B cell (primary cell): ENCODE measurements at regions not wholly inside any gene's neighbourhood (a gene's known extent, or its start where the extent isn't known, plus 50 kb on each side); places are given as distances from the start of the nearest gene placed in this dataset.

Source experiments
- ATAC-seq: fragments of 200-7000 bp; cut with Tn5 transposase; one replicate; pipeline ENCODE4 v1.10.0; 2021; ENCODE audit warnings: low read depth, mild to moderate bottlenecking, moderate number of reproducible peaks, moderate library complexity
- CTCF ChIA-PET: fragments of 350-600 bp; sonication (Branson Sonifier 250); formaldehyde crosslinking; loops from one replicate; lab custom pipeline; 2021; ENCODE audit warnings: antibody characterized with exemption, inconsistent platforms; lab: Charles Lee
- POLR2A ChIA-PET: fragments of 350-600 bp; sonication (Branson Sonifier 250); formaldehyde crosslinking; loops from one replicate; lab custom pipeline; 2021; ENCODE audit warnings: antibody characterized with exemption; lab: Charles Lee
- DNase-seq: peaks from one replicate; pipeline ENCODE4 v3.0.0; 2013
- H2AFZ ChIP-seq: 2 replicates; pipeline ENCODE4 v1.6.1; 2012; ENCODE audit warnings: mild to moderate bottlenecking, low read depth, low read length; ENCODE audit not compliant: insufficient read depth, poor library complexity, severe bottlenecking
- H3K27ac ChIP-seq, 2 donors: 1 replicate in 1 of 2; 2 replicates in 1 of 2; pipeline ENCODE4 v1.5.1; 2012 to 2013; ENCODE audit warnings: low read length in 2 of 2, mild to moderate bottlenecking in 2 of 2, moderate library complexity in 1 of 2
- H3K27me3 ChIP-seq, 4 experiments: fragments of 200-600 bp in 1 of 4; sonication (generic) in 1 of 4; replicated peaks in 1 of 4; 1 replicate in 2 of 4; 2 replicates in 2 of 4; pipeline versions ENCODE4 v1.6.1 to v1.7.0; 2013 to 2016; ENCODE audit warnings: low read length in 3 of 4, mild to moderate bottlenecking in 2 of 4, mixed read lengths in 1 of 4, moderate library complexity in 1 of 4; ENCODE audit not compliant: insufficient read depth in 4 of 4, control insufficient read depth in 3 of 4; ENCODE audit errors: control extremely low read depth in 1 of 4
- H3K36me3 ChIP-seq, 2 experiments: replicated peaks in 1 of 2; 1 replicate in 1 of 2; 2 replicates in 1 of 2; pipeline versions ENCODE4 v1.6.1 to v1.7.1; 2013; ENCODE audit warnings: low read length in 1 of 2; ENCODE audit not compliant: insufficient read depth in 2 of 2, control insufficient read depth in 1 of 2; ENCODE audit errors: control extremely low read depth in 1 of 2, extremely low read depth in 1 of 2
- H3K4me1 ChIP-seq, 2 donors: fragments of 200-600 bp in 1 of 2; sonication (generic) in 1 of 2; 1 replicate in 1 of 2; 2 replicates in 1 of 2; pipeline versions ENCODE4 v1.5.1 to v1.6.1; 2013 to 2017; ENCODE audit warnings: low read length in 2 of 2; ENCODE audit not compliant: control insufficient read depth in 2 of 2, insufficient read depth in 2 of 2
- H3K4me2 ChIP-seq: replicated peaks from 2 replicates; pipeline ENCODE3; 2012; ENCODE audit warnings: mild to moderate bottlenecking, low read depth, low read length; ENCODE audit not compliant: poor library complexity, severe bottlenecking
- H3K4me3 ChIP-seq, 5 experiments: fragments of 200-600 bp in 1 of 5; sonication (generic) in 1 of 5; 1 replicate in 3 of 5; 2 replicates in 2 of 5; pipeline versions ENCODE4 v1.5.1 to v1.7.0; 2011 to 2016; ENCODE audit warnings: low read length in 4 of 5, mild to moderate bottlenecking in 4 of 5, low read depth in 2 of 5, control low read depth in 1 of 5, moderate library complexity in 1 of 5; ENCODE audit not compliant: insufficient read depth in 1 of 5; ENCODE audit errors: control extremely low read depth in 1 of 5, extremely low read depth in 1 of 5
- H3K79me2 ChIP-seq: fragments of 200-600 bp; sonication (generic); one replicate; pipeline ENCODE4 v1.6.0; 2016; ENCODE audit warnings: low read length; ENCODE audit not compliant: control insufficient read depth, insufficient read depth
- H3K9ac ChIP-seq: fragments of 200-600 bp; sonication (generic); 2 replicates; pipeline ENCODE4 v1.6.1; 2017; ENCODE audit warnings: mild to moderate bottlenecking, low read length, moderate library complexity
- H3K9me3 ChIP-seq, 3 donors: one replicate each; pipeline versions ENCODE4 v1.6.1 to v1.7.1; 2013; ENCODE audit warnings: low read length in 2 of 3; ENCODE audit not compliant: control insufficient read depth in 2 of 3, insufficient read depth in 1 of 3; ENCODE audit errors: control extremely low read depth in 1 of 3
- H4K20me1 ChIP-seq: 2 replicates; pipeline ENCODE4 v1.6.0; 2012; ENCODE audit warnings: mild to moderate bottlenecking, low read length; ENCODE audit not compliant: insufficient read depth, control insufficient read depth, poor library complexity, severe bottlenecking
- H3K27ac Mint-ChIP-seq: one replicate; pipeline ENCODE4 v1.8.0; 2021; ENCODE audit warnings: mixed read lengths
- H3K27me3 Mint-ChIP-seq: one replicate; pipeline ENCODE4 v1.8.0; 2021; ENCODE audit warnings: mixed read lengths
- H3K4me1 Mint-ChIP-seq: one replicate; pipeline ENCODE4 v1.8.0; 2021; ENCODE audit warnings: mixed read lengths
- H3K4me3 Mint-ChIP-seq: one replicate; pipeline ENCODE4 v1.8.0; 2021; ENCODE audit warnings: mixed read lengths
- H3K9me3 Mint-ChIP-seq: one replicate; pipeline ENCODE4 v1.8.0; 2022; ENCODE audit warnings: mixed read lengths; ENCODE audit not compliant: insufficient read depth
- CTCF ChIP-seq: fragments of 200-600 bp; IDR thresholded peaks from one replicate; pipeline ENCODE4 v1.8.0; 2022; ENCODE audit warnings: antibody characterized with exemption, mild to moderate bottlenecking
- EZH2 ChIP-seq: IDR thresholded peaks from 2 replicates; pipeline ENCODE4 v1.6.1; 2012; ENCODE audit warnings: borderline replicate concordance, low read depth, mild to moderate bottlenecking, moderate library complexity, low read length; ENCODE audit not compliant: insufficient read depth, poor library complexity, severe bottlenecking
- WGBS: methylation state at CpG from one replicate; pipeline ENCODE4 v1.1.5; 2013; ENCODE audit warnings: missing lambda C conversion rate; ENCODE audit not compliant: insufficient coverage; 5-methylcytosine and 5-hydroxymethylcytosine counted together
- intact Hi-C: fragments of 100-400 bp; cut with micrococcal nuclease; formaldehyde crosslinking; loops from one replicate; pipeline ENCODE4 v1.10.0; 2022

GRCh38 chr5:155878991-155879575, 447.9 kb upstream of the SGCD start:
- no peaks in the 10 kb centered on the region for H3K79me2 ChIP-seq
- H3K4me3 Mint-ChIP-seq: no peak overlapping the region
- intact Hi-C loops: no loop called here

GRCh38 chr5:155884041-155884440, 442.9 kb upstream of the SGCD start:
- no peak overlapping the region for H3K4me2 ChIP-seq
- no peaks in the 10 kb centered on the region for H3K4me1 Mint-ChIP-seq
- ATAC-seq: no peak
- no peak overlapping the region for H3K27ac ChIP-seq
- no peak for TF ChIP-seq EZH2
- TF ChIP-seq CTCF: no peak
- H3K36me3 ChIP-seq: no peaks in the 10 kb centered on the region
- H3K9ac ChIP-seq: no peak overlapping the region
- H3K27me3 Mint-ChIP-seq: no peaks in the 10 kb centered on the region
- no peak for DNase-seq
- H3K27me3 ChIP-seq: no peaks in the 10 kb centered on the region
- no peak overlapping the region for H3K27ac Mint-ChIP-seq
- H3K9me3 Mint-ChIP-seq: no peaks in the 10 kb centered on the region
- POLR2A ChIA-PET: no interaction called here
- H3K4me3 ChIP-seq: no peak overlapping the region
- H3K4me1 ChIP-seq: no peaks in the 10 kb centered on the region
- no peak overlapping the region for H3K4me3 Mint-ChIP-seq
- no peaks in the 10 kb centered on the region for H4K20me1 ChIP-seq
- CTCF ChIA-PET: no interaction called here
- H3K9me3 ChIP-seq: no peaks in the 10 kb centered on the region
- intact Hi-C loops: no loop called here
- WGBS: 10% methylated on average over 3 of the region's 6 CpGs
- no peak overlapping the region for H2AFZ ChIP-seq
- no peaks in the 10 kb centered on the region for H3K79me2 ChIP-seq

More at GRCh38 chr5:155878991-155879575, 447.9 kb upstream of the SGCD start:
- Histone ChIP-seq H3K9ac (no peak overlapping the region), H3K4me2 (no peak overlapping the region), H3K4me3 (no peak overlapping the region), H3K27ac (no peak overlapping the region), H3K9me3 (no peaks in the 10 kb centered on the region), H2AFZ (no peak overlapping the region), H4K20me1 (no peaks in the 10 kb centered on the region), H3K36me3 (no peaks in the 10 kb centered on the region), H3K4me1 (no peaks in the 10 kb centered on the region), H3K27me3 (no peaks in the 10 kb centered on the region)
- POLR2A ChIA-PET: no interaction called here
- CTCF ChIA-PET: no interaction called here
- no peaks in the 10 kb centered on the region for H3K27me3 Mint-ChIP-seq
- no peaks in the 10 kb centered on the region for H3K9me3 Mint-ChIP-seq
- DNase-seq: no peak
- TF ChIP-seq EZH2: no peak
- TF ChIP-seq CTCF: no peak
- 89% methylated on average over 3 of the region's 6 CpGs for WGBS
- ATAC-seq: no peak
- H3K27ac Mint-ChIP-seq: no peak overlapping the region
- no peaks in the 10 kb centered on the region for H3K4me1 Mint-ChIP-seq
